HTR-8/SVneo (cell line): ENCODE measurements at regions not wholly inside any gene's neighbourhood (a gene's known extent, or its start where the extent isn't known, plus 50 kb on each side); places are given as distances from the start of the nearest gene placed in this dataset.
"Not testable (repeated sequence)": the region's sequence is repeated elsewhere in the genome, so short reads cannot be mapped to it uniquely, and the experiment has no call there.

Experiments used
- DNase-seq: peaks from one replicate; pipeline ENCODE4 v3.0.0; 2011; ENCODE audit warnings: low spot score, mixed read lengths; ENCODE audit not compliant: insufficient read length
- FAIRE-seq: peaks from 2 replicates; lab custom pipeline; 2011; peaks lifted over from hg19 to GRCh38; lab: Jason Lieb, UNC

DNA sequence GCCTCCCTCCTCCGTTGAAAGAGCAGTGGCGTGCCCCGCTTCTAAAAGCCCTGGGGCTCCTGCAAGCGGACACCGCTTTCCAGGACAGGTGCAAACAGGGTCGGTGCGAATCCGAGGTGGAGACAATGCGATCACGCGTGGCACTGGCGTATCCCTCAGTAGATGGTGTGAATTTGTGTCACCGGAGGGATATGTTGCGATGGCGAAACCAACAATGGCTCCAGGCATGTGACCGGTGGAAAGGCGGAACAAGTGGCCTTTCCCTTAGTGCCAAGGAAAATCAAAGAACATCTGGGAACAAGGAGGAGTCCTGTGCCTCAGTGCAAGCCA lies 172.0 kb upstream of the ZNF337 start:
- not testable (repeated sequence) for FAIRE-seq, DNase-seq

DNA sequence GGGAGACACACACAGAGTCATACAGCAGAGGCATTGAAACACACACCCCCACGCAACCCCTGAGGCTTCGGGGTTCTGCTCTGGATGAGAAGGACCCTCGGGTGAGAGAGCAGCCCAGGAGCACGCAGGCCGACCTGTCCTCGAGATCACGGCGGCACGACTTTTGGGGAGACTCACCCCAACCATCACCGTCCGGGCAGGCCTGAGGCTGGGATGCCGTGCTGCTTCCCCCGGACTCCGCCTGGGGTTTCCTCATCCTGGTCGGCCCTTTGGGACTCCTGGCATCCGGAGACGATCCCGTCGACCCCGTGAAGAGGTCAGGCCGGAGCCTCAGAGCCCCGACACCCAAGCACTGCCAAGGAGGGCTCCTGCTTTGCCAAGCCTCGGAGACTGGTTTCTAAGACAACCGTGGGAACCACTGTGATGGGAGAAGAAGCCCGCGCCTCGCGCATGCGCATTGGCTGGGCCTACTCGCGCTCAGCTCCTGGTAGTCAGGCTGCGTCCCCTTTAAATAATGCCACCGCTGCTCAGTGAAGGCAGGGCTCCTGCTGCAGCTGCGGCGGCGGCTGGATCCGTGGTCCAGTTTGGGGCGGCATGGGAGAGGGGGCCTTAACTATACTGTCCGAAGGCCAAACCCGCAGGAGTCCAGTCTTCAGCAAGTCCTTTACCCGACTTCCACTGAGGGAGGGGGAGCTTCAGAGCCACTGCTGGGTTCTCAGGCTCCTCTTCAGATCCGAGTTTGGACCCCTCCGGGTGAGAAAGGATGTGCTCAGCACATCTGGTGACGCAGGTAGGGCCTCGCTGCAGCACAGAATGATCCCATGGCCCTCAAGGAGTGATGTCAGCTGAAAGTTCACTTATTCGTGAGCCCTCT lies 171.4 kb upstream of the ZNF337 start:
- FAIRE-seq (peak; percentile 62), DNase-seq (no peak)

DNA sequence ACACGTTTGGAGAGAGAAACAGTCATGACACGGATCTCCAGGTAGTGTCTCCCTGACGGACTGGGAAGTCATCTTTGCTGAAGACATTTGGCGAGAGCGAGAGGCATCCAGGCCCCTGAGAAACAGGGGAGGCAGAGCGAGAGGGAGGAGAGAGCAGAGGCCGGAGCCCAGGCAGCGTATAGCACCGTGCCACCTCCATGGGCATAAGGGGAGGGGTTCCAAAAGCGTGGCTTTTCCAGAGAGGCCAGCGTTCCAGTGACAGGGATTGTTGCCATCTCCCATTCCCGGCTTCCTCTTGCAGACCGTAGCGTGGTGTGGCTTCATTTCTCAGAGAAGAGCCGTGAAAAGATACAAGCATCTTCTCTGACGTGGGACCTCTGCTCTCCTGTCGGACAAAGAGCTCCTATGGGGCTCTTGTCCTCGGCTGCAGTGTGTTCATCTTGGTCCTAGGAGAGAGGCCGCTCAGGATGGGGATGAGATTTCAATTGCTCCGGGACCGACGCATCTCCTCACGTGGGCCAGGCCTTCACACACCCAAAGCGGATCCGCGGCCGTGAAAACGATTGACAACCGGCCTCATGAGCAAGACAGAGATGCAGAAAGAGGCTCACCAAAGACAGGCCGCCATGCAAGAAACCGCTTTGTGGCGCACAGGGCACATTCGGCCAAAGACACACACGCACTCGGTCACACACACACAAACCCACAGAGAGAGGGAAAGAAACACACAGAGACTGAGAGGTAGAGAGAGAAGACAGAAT lies 170.5 kb upstream of the ZNF337 start:
- DNase-seq, FAIRE-seq: not testable (repeated sequence)

DNA sequence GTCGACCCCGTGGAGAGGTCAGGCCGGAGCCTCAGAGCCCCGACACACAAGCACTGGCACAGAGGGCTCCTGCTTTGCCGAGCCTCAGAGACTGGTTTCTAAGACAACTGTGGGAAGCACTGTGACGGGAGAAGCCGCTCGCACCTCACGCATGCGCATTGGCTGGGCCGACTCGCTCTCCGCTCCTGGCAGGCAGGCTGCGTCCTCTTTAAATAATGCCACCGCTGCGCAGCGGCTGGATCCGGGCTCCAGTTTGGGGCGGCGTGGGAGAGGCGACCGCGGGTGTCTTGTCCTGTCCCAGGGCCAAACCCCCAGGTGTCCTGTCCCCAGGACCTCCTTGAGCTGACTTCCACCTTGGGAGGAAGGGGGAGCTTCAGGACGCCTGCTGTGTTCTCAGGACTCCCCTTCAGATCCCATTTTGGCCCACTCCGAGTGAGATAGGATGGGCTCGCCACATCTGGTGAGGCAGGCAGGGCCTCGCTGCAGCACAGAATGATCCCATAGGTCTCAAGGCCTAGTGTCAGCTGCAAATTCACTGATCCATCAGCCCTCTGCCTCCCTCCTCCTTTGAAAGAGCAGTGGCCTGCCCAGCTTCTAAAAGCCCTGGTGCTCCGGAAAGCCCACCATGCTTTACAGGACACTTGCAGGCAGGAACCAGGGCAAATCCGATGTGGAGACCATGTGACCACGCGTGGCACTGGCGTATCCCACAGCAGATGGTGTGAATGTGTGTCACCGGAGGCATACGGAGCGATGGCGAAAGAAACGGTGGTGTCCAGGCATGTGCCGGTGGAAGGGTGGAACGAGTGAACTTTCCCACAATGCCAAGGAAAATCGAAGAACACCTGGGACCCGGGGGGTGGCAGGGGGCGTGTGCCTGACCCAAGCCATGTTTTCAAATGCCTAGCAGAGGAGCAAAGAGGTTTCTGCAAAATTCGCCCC lies 169.3 kb upstream of the ZNF337 start:
- DNase-seq (no peak), FAIRE-seq (no peak)

DNA sequence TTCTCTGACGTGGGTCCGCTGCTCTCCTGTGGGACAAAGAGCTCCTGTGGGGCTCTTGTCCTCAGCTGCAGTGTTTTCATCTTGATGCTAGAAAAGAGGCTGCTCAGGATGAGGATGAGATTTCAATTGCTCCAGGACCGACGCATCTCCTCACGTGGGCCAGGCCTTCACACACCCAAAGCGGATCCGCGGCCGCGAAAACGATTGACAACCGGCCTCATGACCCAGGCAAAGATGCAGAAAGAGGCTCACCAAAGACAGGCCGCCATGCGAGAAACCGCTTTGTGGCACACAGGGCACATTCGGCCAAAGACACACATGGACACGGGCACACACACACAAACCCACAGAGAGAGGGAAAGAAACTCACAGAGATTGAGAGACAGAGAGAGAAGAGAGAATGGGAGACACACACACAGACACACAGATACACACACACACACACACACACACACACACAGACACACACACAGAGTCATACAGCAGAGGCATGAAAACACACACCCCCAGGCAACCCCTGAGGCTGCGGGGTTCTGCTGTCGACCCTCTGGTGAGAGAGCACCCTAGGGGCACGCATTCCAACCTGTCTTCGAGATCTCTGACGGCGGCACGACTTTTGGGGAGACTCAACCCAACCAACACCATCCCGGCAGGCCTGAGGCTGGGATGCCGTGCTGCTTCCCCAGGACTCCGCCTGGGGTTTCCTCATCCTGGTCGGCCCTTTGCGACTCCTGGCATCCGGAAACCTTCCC lies 168.5 kb upstream of the ZNF337 start:
- not testable (repeated sequence) for FAIRE-seq, DNase-seq

DNA sequence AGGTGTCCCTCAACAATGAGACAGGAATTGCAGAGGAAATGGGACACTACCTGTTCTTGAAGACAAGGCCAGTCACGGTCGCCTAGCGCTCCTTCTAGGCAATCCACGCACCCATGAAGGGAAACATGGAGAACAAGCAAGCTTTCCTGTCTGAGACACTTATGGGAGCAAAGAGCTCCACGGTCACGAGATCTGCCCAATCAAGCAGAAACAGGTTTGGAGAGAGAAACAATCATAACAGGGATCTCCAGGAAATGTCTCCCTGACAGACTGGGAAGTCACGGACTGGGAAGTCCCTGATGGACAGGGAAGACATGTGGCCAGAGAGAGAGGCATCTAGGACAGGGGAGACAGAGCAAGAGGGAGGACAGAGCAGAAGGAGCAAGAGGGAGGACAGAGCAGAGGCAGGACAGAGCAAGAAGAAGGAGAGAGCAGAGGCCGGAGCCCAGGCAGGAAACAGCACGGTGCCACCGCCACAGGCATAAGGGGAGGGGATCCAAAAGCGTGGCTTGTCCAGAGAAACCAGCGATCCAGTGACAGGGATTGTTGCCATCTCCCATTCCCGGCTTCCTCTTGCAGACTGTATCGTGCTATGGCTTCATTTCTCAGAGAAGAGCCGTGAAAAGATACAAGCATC lies 167.8 kb upstream of the ZNF337 start:
- FAIRE-seq (no peak), DNase-seq (no peak)

DNA sequence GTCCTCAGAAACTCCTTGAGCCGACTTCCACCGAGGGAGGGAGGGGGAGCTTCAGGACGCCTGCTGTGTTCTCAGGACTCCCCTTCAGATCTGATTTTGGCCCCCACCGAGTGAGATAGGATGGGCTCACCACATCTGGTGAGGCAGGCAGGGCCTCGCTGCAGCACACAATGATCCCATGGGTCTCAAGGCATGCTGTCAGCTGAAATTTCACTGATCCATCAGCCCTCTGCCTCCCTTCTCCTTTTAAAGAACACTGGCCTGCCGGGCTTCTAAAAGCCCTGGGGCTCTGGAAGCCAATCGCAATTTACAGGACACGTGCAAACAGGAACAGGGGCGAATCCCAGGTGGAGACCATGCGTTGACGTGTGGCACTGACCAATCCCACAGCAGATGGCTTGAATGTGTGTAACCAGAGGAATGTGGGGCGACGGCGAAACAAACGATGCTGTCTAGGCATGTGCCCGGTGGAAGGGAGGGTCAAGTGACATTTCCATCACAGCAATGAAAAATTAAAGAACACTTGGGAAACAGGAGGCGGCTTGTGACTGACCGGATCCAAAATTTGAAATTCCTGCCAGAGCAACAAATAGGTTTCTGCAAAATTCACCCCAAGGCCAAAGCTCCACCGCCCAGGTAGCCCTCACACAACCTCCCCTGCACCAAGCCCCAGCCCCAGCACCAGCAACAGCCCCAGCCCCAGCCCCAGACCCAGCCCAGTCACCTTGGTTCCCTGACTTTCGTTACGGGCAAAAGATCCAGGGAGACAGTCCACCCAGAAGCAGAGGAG lies 167.1 kb upstream of the ZNF337 start:
- DNase-seq (no peak), FAIRE-seq (no peak)

DNA sequence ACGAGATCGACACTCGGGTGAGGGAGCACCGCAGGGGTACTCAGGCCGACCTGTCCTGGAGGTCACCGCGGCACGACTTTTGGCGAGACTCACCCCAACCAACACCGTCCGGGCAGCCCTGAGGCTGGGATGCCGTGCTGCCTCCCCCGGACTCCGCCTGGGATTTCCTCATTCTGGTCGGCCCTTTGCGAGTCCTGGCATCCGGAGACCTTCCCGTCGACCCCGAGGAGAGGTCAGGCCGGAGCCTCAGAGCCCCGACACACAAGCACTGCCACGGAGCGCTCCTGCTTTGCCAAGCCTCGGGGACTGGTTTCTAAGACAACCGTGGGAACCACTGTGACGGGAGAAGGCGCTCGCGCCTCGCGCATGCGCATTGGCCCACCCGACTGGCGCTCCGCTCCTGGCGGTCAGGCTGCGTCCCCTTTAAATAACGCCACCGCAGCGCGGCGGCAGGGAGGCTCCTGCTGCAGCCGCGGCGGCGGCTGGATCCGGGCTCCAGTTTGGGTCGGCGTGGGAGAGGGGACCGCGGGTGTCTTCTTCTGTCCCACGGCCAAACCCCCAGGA lies 166.4 kb upstream of the ZNF337 start:
- peak; percentile 57 for FAIRE-seq
- peak; percentile 38 for DNase-seq

DNA sequence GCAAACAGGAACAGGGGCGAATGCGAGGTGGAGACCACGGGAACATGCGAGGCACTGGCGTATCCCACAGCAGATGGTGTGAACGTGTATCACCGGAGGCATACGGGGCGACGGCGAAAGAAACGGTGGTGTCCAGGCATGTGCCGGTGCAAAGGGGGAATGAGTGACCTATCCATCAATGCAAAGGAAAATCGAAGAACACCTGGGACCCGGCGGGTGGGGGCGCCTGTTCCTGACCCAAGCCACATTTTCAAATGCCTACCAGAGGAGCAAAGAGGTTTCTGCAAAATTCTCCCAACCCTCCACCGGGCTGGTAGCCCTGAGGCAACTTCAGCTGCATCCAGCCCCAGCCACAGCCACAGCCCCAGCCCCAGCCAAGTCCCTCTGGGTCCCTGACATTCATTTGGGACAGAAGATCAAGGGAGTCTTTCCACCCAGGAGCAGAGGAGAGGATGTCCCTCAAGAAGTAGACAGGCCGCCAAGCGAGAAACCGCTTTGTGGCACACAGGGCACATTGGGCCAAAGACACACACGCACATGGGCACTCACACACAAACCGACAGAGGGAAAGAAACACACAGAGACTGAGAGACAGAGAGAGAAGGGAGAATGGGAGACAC lies 164.0 kb upstream of the ZNF337 start:
- DNase-seq: no peak
- no peak for FAIRE-seq

DNA sequence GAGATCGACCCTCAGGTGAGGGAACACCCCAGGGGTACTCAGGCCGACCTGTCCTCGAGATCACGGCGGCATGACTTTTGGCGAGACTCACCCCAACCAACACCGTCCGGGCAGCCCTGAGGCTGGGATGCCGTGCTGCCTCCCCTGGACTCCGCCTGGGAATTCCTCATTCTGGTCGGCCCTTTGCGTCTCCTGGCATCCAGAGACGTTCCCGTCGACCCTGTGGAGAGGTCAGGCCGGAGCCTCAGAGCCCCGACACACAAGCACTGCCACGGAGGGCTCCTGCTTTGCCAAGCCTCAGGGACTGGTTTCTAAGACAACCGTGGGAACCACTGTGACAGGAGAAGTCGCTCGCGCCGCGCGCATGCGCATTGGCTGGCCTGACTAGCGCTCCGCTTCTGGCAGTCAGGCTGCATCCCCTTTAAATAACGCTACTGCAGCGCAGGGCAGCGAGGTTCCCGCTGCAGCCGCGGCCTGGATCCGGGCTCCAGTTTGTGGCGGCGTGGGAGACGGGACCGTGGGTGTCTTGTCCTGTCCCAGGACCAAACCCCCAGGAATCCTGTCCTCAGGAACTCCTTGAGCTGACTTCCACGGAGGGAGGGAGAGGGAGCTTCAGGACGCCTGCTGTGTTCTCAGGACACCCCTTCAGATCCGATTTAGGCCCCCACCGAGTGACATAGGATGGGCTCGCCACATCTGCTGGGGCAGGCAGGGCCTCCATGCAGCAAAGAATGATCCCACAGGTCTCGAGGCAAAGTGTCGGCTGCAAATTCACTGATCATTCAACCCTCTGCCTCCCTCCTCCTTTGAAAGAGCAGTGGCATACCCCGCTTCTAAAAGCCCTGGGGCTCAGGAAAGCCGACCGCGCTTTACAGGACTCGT lies 163.2 kb upstream of the ZNF337 start:
- FAIRE-seq (no peak), DNase-seq (no peak)

DNA sequence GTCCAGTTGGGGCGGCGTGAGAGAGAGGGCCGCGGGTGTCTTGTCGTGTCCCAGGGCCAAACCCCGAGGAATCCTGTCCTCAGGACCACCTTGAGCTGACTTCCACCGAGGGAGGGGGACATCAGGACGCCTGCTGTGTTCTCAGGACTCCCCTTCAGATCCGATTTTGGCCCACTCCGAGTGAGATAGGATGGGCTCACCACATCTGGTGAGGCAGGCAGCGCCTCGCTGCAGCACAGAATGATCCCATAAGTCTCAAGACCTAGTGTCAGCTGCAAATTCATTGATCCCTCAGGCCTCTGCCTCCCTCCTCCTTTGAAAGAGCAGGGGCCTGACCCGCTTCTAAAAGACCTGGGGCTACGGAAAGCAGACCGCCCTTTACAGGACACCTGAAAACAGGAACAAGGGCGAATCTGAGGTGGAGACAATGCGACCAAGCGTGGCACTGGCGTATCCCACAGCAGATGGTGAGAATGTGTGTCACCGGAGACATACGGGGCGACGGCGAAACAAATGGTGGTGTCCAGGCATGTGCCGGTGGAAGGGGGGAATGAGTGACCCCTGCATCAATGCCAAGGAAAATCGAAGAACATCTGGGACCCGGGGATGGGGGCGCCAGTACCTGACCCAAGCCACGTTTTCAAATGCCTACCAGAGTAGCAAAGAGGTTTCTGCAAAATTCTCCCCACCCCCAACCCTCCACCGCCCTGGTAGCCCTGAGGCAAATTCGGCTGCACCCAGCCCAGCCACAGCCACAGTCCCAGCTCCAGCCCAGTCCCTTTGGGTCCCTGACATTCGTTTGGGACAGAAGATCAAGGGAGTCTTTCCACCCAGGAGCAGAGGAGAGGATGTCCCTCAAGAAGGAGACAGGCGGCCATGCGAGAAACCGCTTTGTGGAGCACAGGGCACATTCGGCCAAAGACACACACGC lies 162.1 kb upstream of the ZNF337 start:
- FAIRE-seq (no peak), DNase-seq (no peak)

DNA sequence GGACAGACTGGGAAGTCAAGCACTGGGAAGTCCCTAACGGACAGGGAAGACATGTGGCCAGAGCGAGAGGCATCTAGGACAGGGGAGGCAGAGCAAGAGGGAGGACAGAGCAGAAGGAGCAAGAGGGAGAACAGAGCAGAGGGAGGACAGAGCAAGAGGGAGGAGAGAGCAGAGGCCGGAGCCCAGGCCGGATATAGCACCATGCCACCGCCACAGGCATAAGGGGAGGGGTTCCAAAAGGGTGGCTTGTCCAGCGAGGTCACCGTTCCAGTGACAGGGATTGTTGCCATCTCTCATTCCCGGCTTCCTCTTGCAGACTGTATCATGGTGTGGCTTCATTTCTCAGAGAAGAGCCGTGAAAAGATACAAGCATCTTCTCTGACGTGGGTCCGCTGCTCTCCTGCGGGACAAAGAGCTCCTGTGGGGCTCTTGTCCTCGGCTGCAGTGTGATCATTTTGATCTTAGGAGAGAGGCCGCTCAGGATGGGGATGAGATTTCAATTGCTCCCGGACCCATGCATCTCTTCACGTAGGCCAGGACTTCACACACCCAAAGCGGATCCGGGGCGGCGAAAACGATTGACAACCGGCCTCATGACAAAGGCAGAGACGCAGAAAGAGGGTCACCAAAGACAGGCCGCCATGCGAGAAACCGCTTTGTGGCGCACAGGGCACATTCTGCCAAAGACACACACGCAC lies 160.6 kb upstream of the ZNF337 start:
- FAIRE-seq, DNase-seq: not testable (repeated sequence)

DNA sequence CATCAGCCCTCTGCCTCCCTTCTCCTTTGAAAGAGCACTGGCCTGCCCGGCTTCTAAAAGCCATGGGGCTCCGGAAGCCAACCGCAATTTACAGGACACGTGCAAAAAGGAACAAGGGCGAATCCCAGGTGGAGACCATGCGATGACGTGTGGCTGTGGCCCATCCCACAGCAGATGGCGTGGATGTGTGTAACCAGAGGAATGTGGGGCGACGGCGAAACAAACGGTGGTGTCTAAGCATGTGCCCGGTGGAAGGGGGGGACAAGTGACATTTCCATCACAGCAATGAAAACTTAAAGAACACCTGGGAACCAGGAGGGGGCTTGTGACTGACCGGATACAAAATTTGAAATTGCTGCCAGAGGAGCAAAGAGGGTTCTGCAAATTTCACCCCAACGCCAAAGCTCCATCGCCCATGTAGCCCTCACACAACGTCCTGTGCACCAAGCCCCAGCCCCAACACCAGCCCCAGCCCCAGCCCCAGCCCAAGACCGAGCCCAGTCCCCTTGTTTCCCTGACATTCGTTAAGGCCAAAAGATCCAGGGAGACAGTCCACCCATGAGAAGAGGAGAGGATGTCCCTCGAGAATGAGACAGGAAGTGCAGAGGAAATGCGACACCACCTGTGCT lies 159.7 kb upstream of the ZNF337 start:
- FAIRE-seq (no peak), DNase-seq (no peak)

DNA sequence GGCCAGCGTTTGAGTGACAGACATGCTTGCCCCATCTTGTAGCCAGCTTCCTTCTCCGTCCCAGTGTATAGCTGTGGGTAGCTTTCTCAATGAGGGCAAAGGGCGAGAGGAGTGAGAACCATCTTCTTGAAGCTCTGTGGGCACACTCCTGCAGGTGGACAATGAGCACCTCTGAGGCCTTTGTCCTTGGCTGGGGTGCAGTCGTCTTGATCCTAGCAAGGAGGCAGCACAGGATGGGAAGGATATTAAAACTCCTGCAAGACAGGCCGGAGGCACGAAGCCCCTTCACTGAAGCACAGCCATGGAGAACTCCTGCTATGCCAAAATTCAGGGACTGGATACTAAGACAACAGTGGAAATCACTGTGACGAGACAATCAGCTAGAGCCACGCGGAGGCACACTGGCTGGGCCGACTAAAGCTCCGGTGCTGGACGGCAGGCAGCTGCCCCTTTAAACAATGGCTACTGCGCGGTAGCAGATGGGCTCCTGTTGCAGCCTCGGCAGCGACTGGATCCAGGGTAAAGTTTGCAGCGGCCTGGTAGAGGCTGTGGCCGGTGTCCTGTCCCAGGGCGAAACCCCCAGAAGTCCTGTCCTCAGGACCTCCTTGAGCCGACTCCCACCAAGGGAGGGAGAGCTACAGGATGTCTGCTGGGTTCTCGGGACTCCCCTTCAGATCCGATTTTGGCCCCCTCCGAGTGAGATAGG lies 159.0 kb upstream of the ZNF337 start:
- not testable (repeated sequence) for DNase-seq
- FAIRE-seq: peak; percentile 74
